ENCODE measurements at regions not wholly inside any gene's neighbourhood (a gene's known extent, or its start where the extent isn't known, plus 50 kb on each side); places are given as distances from the start of the nearest gene placed in this dataset.

- DNase-seq (ENCODE audit: low spot score), result no peak
Observed at GRCh38 chr4:27267970-27268355, 407.3 kb downstream of the STIM2 start.

GRCh38 chr4:27270435-27270834 lies 409.8 kb downstream of the STIM2 start:
- no peak for DNase-seq (ENCODE audit: low spot score)

- DNase-seq (ENCODE audit: low spot score), result no peak
Observed at GRCh38 chr4:27271555-27271954, 410.9 kb downstream of the STIM2 start.

GRCh38 chr4:27272217-27272616 lies 411.6 kb downstream of the STIM2 start:
- DNase-seq (ENCODE audit: low spot score), result no peak

GRCh38 chr4:27276307-27277073 lies 415.8 kb downstream of the STIM2 start:
- no peak for DNase-seq (ENCODE audit: low spot score)

GRCh38 chr4:27278615-27279375 lies 418.2 kb downstream of the STIM2 start:
- DNase-seq (ENCODE audit: low spot score), result peak; percentile 4

- no peak for DNase-seq (ENCODE audit: low spot score)
Observed at GRCh38 chr4:27288496-27288895, 427.9 kb downstream of the STIM2 start.

- no peak for DNase-seq (ENCODE audit: low spot score)
Observed at GRCh38 chr4:27289704-27290103, 429.1 kb downstream of the STIM2 start.

- no peak for DNase-seq (ENCODE audit: low spot score)
Observed at GRCh38 chr4:27293831-27294230, 433.2 kb downstream of the STIM2 start.

GRCh38 chr4:27304751-27305150 lies 444.1 kb downstream of the STIM2 start:
- DNase-seq (ENCODE audit: low spot score), result no peak

GRCh38 chr4:27305246-27305645 lies 444.6 kb downstream of the STIM2 start:
- DNase-seq (ENCODE audit: low spot score), result no peak

- DNase-seq (ENCODE audit: low spot score), result no peak
Observed at GRCh38 chr4:27308379-27308778, 447.7 kb downstream of the STIM2 start.

GRCh38 chr4:27315625-27316024 lies 455.0 kb downstream of the STIM2 start:
- no peak for DNase-seq (ENCODE audit: low spot score)

GRCh38 chr4:27316176-27316575 lies 455.5 kb downstream of the STIM2 start:
- DNase-seq (ENCODE audit: low spot score), result no peak

- DNase-seq (ENCODE audit: low spot score), result peak; percentile 14
Observed at GRCh38 chr4:27318740-27319139, 458.1 kb downstream of the STIM2 start.

GRCh38 chr4:27326991-27327390 lies 466.4 kb downstream of the STIM2 start:
- DNase-seq (ENCODE audit: low spot score), result no peak

- no peak for DNase-seq (ENCODE audit: low spot score)
Observed at GRCh38 chr4:27327421-27328181, 467.0 kb downstream of the STIM2 start.

GRCh38 chr4:27338530-27338929 lies 477.9 kb downstream of the STIM2 start:
- DNase-seq (ENCODE audit: low spot score), result no peak

- no peak for DNase-seq (ENCODE audit: low spot score)
Observed at GRCh38 chr4:27343411-27343810, 482.8 kb downstream of the STIM2 start.

- no peak for DNase-seq (ENCODE audit: low spot score)
Observed at GRCh38 chr4:27350161-27350560, 489.5 kb downstream of the STIM2 start.

GRCh38 chr4:27357283-27357682 lies 496.6 kb downstream of the STIM2 start:
- DNase-seq (ENCODE audit: low spot score), result no peak

- DNase-seq (ENCODE audit: low spot score), result no peak
Observed at GRCh38 chr4:27358269-27358668, 497.6 kb downstream of the STIM2 start.

GRCh38 chr4:27360131-27360530 lies 499.5 kb downstream of the STIM2 start:
- DNase-seq (ENCODE audit: low spot score), result no peak
